Muscle layer of duodenum (tissue), 2 donors: ENCODE measurements at regions not wholly inside any gene's neighbourhood (a gene's known extent, or its start where the extent isn't known, plus 50 kb on each side); places are given as distances from the start of the nearest gene placed in this dataset.

Experiments
- H3K27ac ChIP-seq: one replicate; pipeline ENCODE4 v1.7.0; 2013; ENCODE audit warnings: mild to moderate bottlenecking, low read length
- H3K27me3 ChIP-seq: one replicate; pipeline ENCODE4 v1.7.0; 2013; ENCODE audit warnings: low read depth, mild to moderate bottlenecking, control low read depth, low read length
- H3K36me3 ChIP-seq, 2 donors: one replicate each; pipeline ENCODE4 v1.7.0; 2013; ENCODE audit warnings: low read length in 2 of 2, control low read depth in 1 of 2, mild to moderate bottlenecking in 1 of 2; ENCODE audit not compliant: insufficient read depth in 2 of 2, control insufficient read depth in 1 of 2
- H3K4me1 ChIP-seq, 2 donors: one replicate each; pipeline ENCODE4 v1.7.0; 2013; ENCODE audit warnings: low read length in 2 of 2, mild to moderate bottlenecking in 2 of 2, control low read depth in 1 of 2, moderate library complexity in 1 of 2; ENCODE audit not compliant: insufficient read depth in 2 of 2, control insufficient read depth in 1 of 2
- H3K4me3 ChIP-seq, 2 donors: one replicate each; pipeline ENCODE4 v1.7.0; 2013; ENCODE audit warnings: low read length in 2 of 2, low read depth in 1 of 2, mild to moderate bottlenecking in 1 of 2
- H3K9me3 ChIP-seq, 2 donors: one replicate each; pipeline ENCODE4 v1.7.0; 2013; ENCODE audit warnings: low read length in 2 of 2, control low read depth in 1 of 2, mild to moderate bottlenecking in 1 of 2; ENCODE audit not compliant: control insufficient read depth in 1 of 2
- donor health status: healthy.

DNA sequence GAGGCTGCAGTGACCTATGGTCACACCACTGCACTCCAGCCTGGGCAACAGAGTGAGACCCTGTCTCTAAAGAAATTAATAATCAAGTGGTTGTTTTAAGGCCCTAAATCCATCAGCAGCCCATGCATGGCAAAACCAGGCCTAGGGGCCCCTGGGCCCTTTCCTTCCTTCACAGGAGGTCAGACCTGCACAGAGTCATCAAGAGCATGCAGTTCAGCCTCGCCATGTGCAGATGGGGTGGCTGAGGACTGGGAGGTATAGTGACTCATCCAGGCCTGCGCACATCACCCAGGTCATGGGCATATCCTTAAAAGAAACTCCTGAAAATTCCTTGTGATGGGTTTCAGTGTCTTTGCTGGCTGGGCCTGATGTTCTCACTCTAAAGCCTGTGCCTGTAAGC is 72.4 kb upstream of the AMZ2 start:
- H3K36me3 ChIP-seq = no peaks in the 10 kb centered on the region
- H3K27me3 ChIP-seq = no peaks in the 10 kb centered on the region
- H3K9me3 ChIP-seq = no peaks in the 10 kb centered on the region
- no peak overlapping the region for H3K4me3 ChIP-seq
- no peak overlapping the region for H3K27ac ChIP-seq
- H3K4me1 ChIP-seq = no peaks in the 10 kb centered on the region

GRCh38 chr17:68175905-68176304 is 71.9 kb upstream of the AMZ2 start:
- H3K4me1 ChIP-seq = no peaks in the 10 kb centered on the region

GRCh38 chr17:68176718-68177117 is 71.1 kb upstream of the AMZ2 start:
- Histone ChIP-seq H3K4me3 (no peak overlapping the region), H3K36me3 (no peaks in the 10 kb centered on the region), H3K4me1 (no peaks in the 10 kb centered on the region), H3K27ac (no peak overlapping the region), H3K27me3 (no peaks in the 10 kb centered on the region), H3K9me3 (no peaks in the 10 kb centered on the region)

More at GRCh38 chr17:68175905-68176304, 71.9 kb upstream of the AMZ2 start:
- no peaks in the 10 kb centered on the region for H3K27me3 ChIP-seq
- no peak overlapping the region for H3K4me3 ChIP-seq
- no peak overlapping the region for H3K27ac ChIP-seq
- H3K9me3 ChIP-seq = no peaks in the 10 kb centered on the region
- no peaks in the 10 kb centered on the region for H3K36me3 ChIP-seq

DNA sequence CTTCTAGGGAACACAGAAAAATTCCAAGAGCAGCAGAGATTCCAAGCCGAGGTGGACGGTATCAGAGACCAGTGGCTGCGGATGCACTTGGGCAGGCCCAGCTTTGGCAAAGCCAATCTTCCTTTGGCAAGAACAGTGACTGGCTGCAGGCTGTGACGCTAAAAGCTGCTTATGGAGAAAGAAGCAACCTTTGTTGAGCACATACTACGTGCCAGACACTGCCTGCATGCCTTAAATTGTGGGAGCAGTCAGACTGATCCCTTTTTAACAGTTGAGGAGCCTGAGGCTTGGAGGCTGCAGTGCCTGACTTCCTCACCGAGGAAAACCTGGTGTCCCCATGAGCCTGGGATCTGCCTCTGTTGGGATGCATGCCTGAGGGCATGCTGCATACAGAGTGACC is 69.0 kb upstream of the AMZ2 start:
- Histone ChIP-seq H3K4me3 (no peak overlapping the region), H3K4me1 (no peaks in the 10 kb centered on the region), H3K36me3 (no peaks in the 10 kb centered on the region), H3K9me3 (no peaks in the 10 kb centered on the region), H3K27ac (no peak overlapping the region), H3K27me3 (no peaks in the 10 kb centered on the region)

DNA sequence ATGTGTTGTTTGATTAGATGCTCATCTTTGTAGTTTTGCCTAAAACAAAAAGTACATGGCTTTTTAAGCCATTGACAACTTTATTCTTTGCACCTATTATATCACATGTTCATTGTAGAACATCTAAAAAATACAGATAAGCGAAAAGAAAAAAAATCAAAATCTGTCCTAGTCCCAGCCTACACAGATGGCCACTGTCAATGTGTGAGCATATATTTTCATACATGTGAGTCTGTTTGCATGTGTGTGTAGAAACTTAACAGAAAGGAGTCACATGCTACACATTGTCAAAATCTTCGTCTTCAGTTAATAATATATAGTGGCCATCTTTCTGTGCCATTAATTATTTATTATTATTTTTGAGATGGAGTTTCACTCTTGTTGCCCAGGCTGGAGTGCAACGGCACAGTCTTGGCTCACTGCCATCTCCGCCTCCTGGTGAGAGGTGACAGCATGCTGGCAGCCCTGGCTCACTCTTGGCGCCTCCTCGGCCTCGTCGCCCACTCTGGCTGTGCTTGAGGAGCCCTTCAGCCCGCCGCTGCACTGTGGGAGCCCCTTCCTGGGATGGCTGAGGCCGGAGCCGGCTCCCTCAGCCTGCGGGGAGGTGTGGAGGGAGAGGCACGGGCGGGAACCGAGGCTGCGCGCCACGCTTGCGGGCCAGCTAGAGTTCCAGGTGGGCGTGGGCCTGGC is 68.5 kb upstream of the AMZ2 start:
- Histone ChIP-seq H3K4me1 (no peaks in the 10 kb centered on the region), H3K27ac (no peak overlapping the region), H3K27me3 (no peaks in the 10 kb centered on the region), H3K9me3 (no peaks in the 10 kb centered on the region), H3K36me3 (no peaks in the 10 kb centered on the region), H3K4me3 (no peak overlapping the region)

- H3K4me1 ChIP-seq = no peaks in the 10 kb centered on the region
- H3K27me3 ChIP-seq = no peaks in the 10 kb centered on the region
- no peaks in the 10 kb centered on the region for H3K36me3 ChIP-seq
- no peak overlapping the region for H3K27ac ChIP-seq
- H3K4me3 ChIP-seq = no peak overlapping the region
- H3K9me3 ChIP-seq = no peaks in the 10 kb centered on the region
Observed at GRCh38 chr17:68179926-68180285, 67.9 kb upstream of the AMZ2 start.

- Histone ChIP-seq H3K9me3 (no peaks in the 10 kb centered on the region), H3K27ac (no peak overlapping the region), H3K4me3 (no peak overlapping the region), H3K36me3 (no peaks in the 10 kb centered on the region), H3K4me1 (no peaks in the 10 kb centered on the region), H3K27me3 (no peaks in the 10 kb centered on the region)
Observed at GRCh38 chr17:68182011-68182306, 65.9 kb upstream of the AMZ2 start.

- no peaks in the 10 kb centered on the region for H3K9me3 ChIP-seq
- no peaks in the 10 kb centered on the region for H3K27me3 ChIP-seq
- H3K27ac ChIP-seq = no peak overlapping the region
- H3K4me1 ChIP-seq = no peaks in the 10 kb centered on the region
- H3K4me3 ChIP-seq = no peak overlapping the region
- H3K36me3 ChIP-seq = no peaks in the 10 kb centered on the region
Observed at GRCh38 chr17:68182940-68183551, 64.8 kb upstream of the AMZ2 start.

DNA sequence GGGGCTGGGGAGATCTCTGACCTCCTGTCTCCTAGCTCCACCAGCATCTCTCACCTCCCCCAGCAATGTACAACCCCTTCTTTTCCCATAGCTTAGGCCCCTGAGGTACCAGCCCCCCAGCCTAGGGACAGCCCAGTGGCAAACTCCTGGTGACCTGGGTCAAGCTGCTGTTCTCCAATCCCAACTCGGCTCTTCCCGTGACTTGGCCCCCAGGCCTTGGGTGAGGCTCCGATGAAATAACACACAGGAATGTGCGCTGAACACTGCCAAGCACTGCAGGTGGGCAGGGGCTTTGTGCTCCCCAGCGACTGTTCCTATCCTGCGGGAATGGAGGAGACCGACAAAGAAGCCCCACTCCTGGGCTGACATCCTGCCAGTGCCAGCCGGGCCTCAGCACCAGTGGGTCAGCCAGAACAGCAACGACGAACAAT is 63.7 kb upstream of the AMZ2 start:
- Histone ChIP-seq H3K4me1 (no peaks in the 10 kb centered on the region), H3K27me3 (no peaks in the 10 kb centered on the region), H3K36me3 (no peaks in the 10 kb centered on the region), H3K4me3 (no peak overlapping the region), H3K9me3 (no peaks in the 10 kb centered on the region), H3K27ac (no peak overlapping the region)

GRCh38 chr17:68184816-68185436 is 62.9 kb upstream of the AMZ2 start:
- no peaks in the 10 kb centered on the region for H3K27me3 ChIP-seq
- H3K36me3 ChIP-seq = no peaks in the 10 kb centered on the region
- H3K9me3 ChIP-seq = no peaks in the 10 kb centered on the region
- H3K4me3 ChIP-seq = no peak overlapping the region
- H3K27ac ChIP-seq = no peak overlapping the region
- H3K4me1 ChIP-seq = no peaks in the 10 kb centered on the region

DNA sequence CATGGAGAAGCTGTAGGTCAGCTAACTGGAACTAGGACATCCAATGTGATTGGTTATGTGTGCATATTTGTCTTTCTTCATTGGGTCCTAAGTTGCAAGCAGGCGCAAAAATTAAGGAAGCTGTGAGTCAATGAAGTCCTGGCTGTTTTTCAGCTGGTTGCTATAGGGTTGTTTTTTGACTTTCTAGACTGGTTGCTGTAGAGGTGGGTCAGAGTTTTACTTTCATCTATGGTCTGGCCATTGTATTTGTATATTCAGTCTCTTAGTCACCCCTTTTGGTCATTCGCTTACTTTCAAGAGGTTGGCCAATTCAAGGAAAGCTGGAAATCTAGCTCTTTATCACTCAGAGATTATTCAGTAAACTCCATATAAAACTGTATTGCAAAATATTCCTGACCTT is 62.0 kb upstream of the AMZ2 start:
- no peak overlapping the region for H3K4me3 ChIP-seq
- no peaks in the 10 kb centered on the region for H3K36me3 ChIP-seq
- H3K4me1 ChIP-seq = no peaks in the 10 kb centered on the region
- H3K9me3 ChIP-seq = no peaks in the 10 kb centered on the region
- no peaks in the 10 kb centered on the region for H3K27me3 ChIP-seq
- no peak overlapping the region for H3K27ac ChIP-seq

GRCh38 chr17:68190495-68190894 is 57.3 kb upstream of the AMZ2 start:
- Histone ChIP-seq H3K4me1 (no peaks in the 10 kb centered on the region), H3K9me3 (no peaks in the 10 kb centered on the region), H3K27me3 (peaks cover 3% of the 10 kb centered on the region), H3K27ac (no peak overlapping the region), H3K4me3 (no peak overlapping the region), H3K36me3 (no peaks in the 10 kb centered on the region)
